ENCODE measurements at regions not wholly inside any gene's neighbourhood (a gene's known extent, or its start where the extent isn't known, plus 50 kb on each side); places are given as distances from the start of the nearest gene placed in this dataset.

DNA sequence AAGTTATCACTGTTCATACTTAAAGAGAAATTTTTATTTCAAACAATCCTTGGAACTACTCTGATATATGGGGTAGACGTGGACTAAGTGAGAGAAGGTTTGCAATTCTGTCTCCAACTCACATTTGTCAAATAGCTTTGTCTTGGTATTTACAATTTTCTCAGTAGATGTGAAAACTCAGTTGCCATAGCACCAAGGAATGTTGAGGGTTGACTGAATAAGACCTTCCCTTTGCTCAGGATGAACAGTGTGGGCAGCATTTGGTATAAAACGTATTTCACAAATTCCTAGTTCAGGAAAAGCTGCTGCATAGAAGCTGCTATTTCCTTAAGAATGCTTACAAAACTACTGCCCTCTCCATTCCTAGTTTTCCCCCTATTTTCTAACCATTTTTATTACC lies 399.5 kb downstream of the NKX6-1 start:
- TF ChIP-seq GATA2 (IDR thresholded peaks at IDR 0.05; ENCODE audit: low read depth, low read length): no peak

DNA sequence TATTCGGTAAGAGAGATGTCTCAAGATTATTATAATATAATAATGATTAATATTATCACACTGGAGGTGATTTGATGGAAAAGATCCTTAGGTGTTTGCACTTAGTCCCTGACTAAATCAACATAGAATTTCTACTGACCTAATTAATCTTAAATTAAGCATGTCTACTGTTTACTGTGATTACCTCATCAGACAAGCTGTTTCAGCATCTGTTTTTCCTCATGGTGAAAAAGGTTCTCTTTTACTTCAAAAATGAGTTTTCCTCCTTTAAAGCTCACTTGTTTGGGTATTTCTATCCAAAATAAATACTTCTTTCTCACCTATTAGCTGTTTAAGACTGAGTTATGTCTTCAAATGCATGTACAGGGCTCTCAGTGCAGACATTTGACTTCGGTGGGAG lies 407.8 kb downstream of the NKX6-1 start:
- TF ChIP-seq GATA2 (IDR thresholded peaks at IDR 0.05; ENCODE audit: low read depth, low read length) (no peak), GATA3 (IDR thresholded peaks at IDR 0.05; ENCODE audit: low read depth, low read length) (no peak)

DNA sequence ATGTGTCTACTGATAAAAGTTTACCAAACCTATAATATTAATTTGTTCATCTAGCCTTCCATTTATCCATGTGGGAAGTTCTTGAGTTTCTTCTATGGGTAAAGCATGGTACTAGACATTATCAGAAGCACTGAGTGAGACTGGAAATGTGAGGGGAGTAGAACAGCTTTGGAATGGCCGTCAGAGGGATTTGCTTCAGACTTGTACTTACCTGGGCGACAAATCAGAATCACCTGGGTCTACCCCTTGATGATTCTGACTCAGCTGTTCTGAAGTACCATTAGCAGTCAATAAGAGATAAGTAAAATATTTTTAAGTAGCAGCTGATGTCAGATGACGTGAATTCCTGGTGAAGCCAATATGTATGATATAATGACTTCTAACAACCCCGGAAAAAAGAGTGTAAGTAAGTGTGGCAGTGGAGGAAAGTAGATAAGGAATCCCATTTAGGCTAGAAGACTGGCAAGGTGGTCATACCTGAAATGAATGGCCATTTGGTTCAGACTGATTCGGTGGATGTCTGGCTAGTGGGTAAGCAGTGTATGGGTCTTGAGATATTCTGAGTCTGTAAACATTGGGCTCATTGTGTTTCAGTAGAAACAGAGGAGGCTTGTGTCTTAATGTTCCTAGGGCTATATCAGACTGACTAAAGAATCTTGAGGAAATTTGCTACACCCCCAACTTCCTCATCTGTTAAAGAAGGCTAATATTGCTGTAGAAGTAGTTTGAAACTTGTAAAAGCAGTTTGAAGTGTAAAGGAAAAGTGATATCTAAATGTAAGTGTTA lies 409.2 kb downstream of the NKX6-1 start:
- no peak for TF ChIP-seq GATA3 (IDR thresholded peaks at IDR 0.05; ENCODE audit: low read depth, low read length)
- TF ChIP-seq GATA2 (IDR thresholded peaks at IDR 0.05; ENCODE audit: low read depth, low read length): no peak

DNA sequence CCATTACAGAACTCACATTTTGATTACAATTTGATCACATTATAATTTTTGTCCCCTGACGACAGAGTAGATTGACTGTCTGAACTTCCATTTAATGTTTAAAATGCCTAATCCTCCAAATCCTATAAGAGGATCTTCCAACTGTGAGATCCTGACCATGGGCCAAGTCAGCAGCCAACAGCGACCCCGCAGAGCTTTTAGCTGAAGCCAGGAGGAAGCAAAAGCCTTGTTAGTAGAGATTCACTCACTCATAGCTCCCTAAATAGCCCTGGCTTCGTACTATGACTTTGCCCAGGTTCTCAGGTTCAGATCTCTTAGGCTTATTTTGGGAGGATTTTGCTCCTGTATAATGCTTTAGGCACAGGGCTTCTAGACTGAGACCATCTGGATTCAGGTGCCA lies 413.1 kb downstream of the NKX6-1 start:
- TF ChIP-seq GATA2 (IDR thresholded peaks at IDR 0.05; ENCODE audit: low read depth, low read length) (no peak), GATA3 (IDR thresholded peaks at IDR 0.05; ENCODE audit: low read depth, low read length) (no peak)

DNA sequence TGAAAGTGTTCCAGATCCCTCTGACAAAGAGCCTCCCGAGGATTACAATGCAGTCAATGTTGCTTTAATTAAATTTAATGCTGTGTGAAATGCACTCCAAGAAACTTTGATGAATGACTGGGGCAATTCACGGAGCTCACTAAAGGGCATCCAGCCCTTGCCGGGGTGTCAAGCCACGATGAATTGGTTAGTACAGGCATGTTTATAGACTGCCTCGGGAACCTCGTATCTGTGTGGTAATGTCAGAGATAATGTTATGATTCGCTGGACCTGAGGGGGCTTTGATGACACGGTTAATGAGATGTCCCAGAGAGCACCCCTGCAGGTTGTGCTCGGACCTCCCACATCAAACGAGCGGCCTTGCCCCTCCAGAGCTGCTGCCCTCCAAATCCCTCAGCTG lies 428.8 kb downstream of the NKX6-1 start:
- TF ChIP-seq GATA2 (IDR thresholded peaks at IDR 0.05; ENCODE audit: low read depth, low read length) (no peak), GATA3 (IDR thresholded peaks at IDR 0.05; ENCODE audit: low read depth, low read length) (no peak)

DNA sequence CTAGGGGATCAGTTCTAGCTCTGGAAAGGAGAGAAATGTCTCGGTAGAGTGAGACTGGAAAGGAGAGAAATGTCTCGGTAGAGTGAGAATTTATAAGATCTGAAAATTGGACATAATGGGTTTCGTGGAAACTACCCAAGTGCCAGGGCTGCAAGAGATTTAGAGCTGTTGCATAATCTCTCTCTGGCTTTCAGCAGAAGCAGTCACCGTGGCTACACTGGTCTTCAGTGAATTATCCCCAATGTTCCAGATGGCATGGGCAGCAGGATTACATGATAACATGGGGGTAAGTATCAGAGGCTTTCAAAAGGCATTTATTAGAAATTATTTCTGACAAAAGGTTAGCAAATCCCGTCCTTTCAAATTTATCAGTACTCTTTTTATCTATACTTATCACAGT lies 435.5 kb downstream of the NKX6-1 start:
- TF ChIP-seq GATA3 (IDR thresholded peaks at IDR 0.05; ENCODE audit: low read depth, low read length) (no peak), GATA2 (IDR thresholded peaks at IDR 0.05; ENCODE audit: low read depth, low read length) (no peak)

DNA sequence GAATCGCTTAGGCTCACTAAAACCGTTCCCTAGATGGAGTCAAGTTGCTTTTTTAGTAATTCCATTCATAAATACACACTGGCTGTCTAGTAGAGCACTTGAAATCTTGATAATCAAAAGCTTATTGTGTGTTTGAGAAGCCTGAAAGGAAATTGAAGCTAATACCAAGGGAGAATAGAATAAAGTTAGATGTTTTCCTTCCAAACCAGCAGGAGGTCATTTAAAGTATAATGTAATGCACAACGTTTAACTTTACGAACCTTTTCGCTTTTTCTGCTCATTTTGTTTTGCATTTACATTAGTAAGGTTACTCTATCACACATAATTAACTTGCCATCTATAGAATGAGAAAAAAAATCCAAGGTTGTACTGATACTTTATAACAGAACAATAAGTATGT lies 440.9 kb downstream of the NKX6-1 start:
- no peak for TF ChIP-seq GATA3 (IDR thresholded peaks at IDR 0.05; ENCODE audit: low read depth, low read length)
- no peak for TF ChIP-seq GATA2 (IDR thresholded peaks at IDR 0.05; ENCODE audit: low read depth, low read length)

DNA sequence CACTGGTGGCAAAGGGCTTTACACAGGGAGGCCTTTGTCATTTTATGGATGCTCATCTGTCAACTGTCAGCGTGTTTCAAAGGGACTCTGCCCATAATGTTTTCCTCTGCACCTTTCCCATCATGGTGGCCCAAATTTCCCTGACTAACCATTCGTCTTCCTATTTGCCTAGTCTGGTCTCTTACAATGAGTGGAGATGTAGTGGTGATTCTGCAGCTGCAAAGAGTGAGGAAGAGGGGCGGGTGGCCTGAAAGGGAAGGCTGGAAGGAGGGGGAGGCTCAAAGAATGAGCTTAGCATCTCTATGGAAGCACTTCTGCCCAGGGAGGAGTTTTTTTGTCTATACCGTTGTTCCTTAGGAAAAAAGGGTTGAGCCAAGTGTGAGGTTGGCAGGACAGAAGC lies 447.5 kb downstream of the NKX6-1 start:
- TF ChIP-seq GATA3 (IDR thresholded peaks at IDR 0.05; ENCODE audit: low read depth, low read length) (no peak), GATA2 (IDR thresholded peaks at IDR 0.05; ENCODE audit: low read depth, low read length) (no peak)

DNA sequence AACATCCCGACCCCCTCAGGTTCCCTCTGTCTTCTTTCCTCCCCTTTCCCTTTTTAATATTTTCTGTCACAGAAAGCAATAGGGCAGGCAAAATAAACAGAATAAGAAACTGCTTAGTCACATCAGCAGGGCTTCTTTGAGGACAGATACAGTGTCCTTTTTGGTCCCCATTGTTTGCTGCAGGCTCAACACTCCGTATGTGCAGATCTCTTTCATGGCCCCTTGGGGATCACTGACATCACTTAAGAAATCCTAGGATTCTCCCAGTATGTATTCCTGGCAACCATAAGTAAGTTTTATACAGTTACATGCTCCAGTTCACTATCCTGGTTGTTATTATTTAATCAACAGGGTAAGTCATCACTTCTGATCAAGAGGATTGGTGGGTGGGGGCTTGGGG lies 448.0 kb downstream of the NKX6-1 start:
- TF ChIP-seq GATA2 (IDR thresholded peaks at IDR 0.05; ENCODE audit: low read depth, low read length) (no peak), GATA3 (IDR thresholded peaks at IDR 0.05; ENCODE audit: low read depth, low read length) (no peak)

DNA sequence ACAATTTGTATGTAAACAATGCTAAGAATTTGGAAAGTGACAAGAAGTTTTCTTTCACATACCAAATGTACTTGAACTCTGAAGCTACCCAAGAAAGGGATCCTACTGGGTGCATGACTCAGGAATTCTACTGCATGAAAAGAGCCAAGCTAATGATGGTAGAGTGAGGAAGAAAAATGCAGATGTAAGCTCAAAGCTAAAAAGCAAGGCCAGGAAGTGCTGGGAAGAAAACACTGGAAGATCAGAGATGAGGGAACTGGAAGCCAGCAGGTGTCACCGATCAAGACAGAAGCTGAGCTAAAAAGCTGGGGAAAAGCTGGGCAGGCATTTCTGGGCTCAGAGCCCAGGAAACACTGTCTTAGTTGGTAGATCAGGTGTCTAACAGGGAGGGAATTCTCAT lies 449.1 kb downstream of the NKX6-1 start:
- TF ChIP-seq GATA2 (IDR thresholded peaks at IDR 0.05; ENCODE audit: low read depth, low read length) (no peak), GATA3 (IDR thresholded peaks at IDR 0.05; ENCODE audit: low read depth, low read length) (no peak)

DNA sequence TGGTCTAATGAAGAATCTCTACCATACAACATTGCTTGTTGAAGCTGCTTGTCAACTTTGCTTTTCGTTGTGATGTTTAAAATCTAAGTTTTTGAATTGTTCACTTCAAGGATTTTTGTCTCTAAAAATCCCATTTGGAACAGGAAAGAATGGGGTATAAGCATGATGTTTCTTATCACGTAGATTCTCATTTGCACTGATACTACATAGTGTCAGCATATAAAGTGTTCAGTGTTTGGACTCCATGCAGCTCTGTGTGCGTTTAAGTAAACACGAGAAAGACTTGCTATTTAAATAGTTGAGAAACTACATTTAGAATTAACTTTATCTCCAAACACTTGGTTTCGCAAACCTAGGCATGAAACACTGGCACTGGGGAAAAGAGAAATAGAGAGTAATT lies 452.5 kb downstream of the NKX6-1 start:
- TF ChIP-seq GATA3 (IDR thresholded peaks at IDR 0.05; ENCODE audit: low read depth, low read length) (no peak), GATA2 (IDR thresholded peaks at IDR 0.05; ENCODE audit: low read depth, low read length) (no peak)

DNA sequence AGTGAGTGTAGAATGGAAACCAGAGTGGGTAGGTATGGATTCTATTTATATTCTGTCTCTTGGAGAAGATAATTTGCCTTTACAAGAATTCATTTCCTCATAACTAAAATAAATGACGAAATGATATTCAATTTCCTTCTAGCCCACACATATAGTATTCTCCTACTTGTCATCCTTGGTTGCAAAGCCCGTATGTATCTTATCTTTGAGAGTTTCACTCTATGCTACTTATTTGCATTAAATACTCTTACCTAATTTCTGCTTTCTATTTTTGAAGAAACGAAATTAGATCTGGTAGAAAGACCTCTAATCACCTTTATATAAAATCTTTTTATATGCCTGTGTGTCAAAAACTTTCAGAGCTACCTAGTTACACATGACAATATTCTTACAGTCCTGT lies 457.7 kb downstream of the NKX6-1 start:
- TF ChIP-seq GATA2 (IDR thresholded peaks at IDR 0.05; ENCODE audit: low read depth, low read length): no peak
- TF ChIP-seq GATA3 (IDR thresholded peaks at IDR 0.05; ENCODE audit: low read depth, low read length): no peak

DNA sequence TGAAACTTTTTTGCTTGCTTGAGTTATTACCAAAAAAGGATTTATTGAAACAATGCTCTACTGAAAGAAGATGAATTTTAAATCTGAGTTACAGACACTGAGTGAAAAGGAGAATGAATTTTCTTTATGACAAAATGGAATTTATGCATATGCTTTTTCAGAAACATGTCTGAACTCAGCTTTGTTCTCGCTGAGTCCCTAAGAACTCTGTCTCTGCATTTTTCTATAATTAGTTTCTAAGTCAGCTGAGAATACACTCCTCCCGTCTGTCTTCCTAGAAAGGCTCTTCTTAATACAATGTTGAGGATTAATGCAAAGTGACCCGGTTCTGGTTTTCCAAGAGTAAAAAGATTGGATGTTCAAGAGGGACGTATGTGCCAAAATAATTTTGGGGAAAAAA lies 463.5 kb downstream of the NKX6-1 start:
- TF ChIP-seq GATA2 (IDR thresholded peaks at IDR 0.05; ENCODE audit: low read depth, low read length) (no peak), GATA3 (IDR thresholded peaks at IDR 0.05; ENCODE audit: low read depth, low read length) (no peak)

DNA sequence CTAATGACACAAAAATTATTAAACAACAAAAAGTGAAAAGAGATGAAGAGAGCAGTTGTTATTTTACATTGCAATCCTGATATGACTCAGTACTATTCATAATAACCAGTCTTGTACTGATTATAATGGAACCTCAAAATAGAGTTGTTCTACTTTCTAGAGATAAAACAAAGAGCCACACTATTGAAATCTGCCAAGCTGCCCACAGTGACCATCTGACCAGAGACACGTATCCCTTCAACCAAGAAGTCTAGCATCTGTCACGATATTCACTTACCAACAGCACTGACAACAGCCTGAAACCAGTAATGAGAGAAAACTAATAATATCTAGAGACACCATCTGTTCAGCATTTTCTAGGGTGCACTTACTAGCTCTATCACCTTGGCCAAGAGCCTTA lies 466.7 kb downstream of the NKX6-1 start:
- TF ChIP-seq GATA2 (IDR thresholded peaks at IDR 0.05; ENCODE audit: low read depth, low read length): no peak
- no peak for TF ChIP-seq GATA3 (IDR thresholded peaks at IDR 0.05; ENCODE audit: low read depth, low read length)

DNA sequence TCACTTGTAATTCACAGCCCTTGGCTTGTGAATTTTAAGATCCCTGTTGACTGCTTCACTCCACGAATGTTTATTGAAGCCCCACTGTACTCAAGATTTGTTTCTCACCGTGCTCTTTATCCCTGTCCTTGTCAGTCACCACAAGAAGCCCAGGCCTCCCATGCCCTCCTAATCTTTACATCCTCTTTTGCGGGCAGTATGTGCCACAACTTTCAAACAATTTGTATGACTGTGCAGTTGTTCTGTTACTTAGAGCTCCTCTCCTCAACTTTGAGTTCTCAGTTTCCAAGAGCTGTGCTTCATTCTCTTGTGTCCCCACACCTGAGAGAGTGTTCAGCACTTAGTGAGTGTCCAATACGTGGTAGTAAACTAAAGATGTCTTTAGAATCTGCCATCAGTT lies 467.7 kb downstream of the NKX6-1 start:
- TF ChIP-seq GATA3 (IDR thresholded peaks at IDR 0.05; ENCODE audit: low read depth, low read length) (no peak), GATA2 (IDR thresholded peaks at IDR 0.05; ENCODE audit: low read depth, low read length) (no peak)

DNA sequence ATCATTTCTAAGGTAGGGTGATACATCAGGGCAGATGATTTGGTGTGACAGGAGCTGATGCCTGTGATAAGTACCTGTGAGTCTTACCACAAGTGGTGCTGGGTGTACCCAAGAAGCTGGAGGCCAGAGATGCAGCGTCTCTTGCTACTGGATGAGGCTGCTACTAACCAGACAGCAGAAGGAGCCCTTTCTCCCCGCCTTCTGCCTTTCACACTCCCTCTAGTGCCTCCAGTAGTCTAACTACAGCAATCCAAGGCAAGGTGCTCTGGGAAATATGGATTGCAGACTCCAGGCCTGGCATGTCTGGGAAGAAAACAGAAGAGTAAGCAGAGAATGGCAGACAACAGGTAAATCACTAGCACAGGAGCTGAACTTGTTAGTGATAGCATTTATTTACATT lies 470.8 kb downstream of the NKX6-1 start:
- no peak for TF ChIP-seq GATA2 (IDR thresholded peaks at IDR 0.05; ENCODE audit: low read depth, low read length)
- TF ChIP-seq GATA3 (IDR thresholded peaks at IDR 0.05; ENCODE audit: low read depth, low read length): no peak

All from SH-SY5Y (cell line).